ENCODE measurements at regions not wholly inside any gene's neighbourhood (a gene's known extent, or its start where the extent isn't known, plus 50 kb on each side); places are given as distances from the start of the nearest gene placed in this dataset.

- no peak overlapping the region for H3K4me3 ChIP-seq (ENCODE audit: low read depth, low read length)
- DNase-seq (ENCODE audit: low read depth): no peak
- no peak for TF ChIP-seq CTCF (IDR thresholded peaks at IDR 0.05; ENCODE audit: insufficient read depth, low read depth, low read length)
These were observed 150.0 kb upstream of the CD180 start for GRCh38 chr5:67346611-67347010.

GRCh38 chr5:67344870-67345269 lies 148.3 kb upstream of the CD180 start:
- no peak overlapping the region for H3K4me3 ChIP-seq (ENCODE audit: low read depth, low read length)
- no peak for DNase-seq (ENCODE audit: low read depth)
- no peak for TF ChIP-seq CTCF (IDR thresholded peaks at IDR 0.05; ENCODE audit: insufficient read depth, low read depth, low read length)

GRCh38 chr5:67343835-67344234 lies 147.2 kb upstream of the CD180 start:
- no peak for DNase-seq (ENCODE audit: low read depth)
- H3K4me3 ChIP-seq (ENCODE audit: low read depth, low read length): no peak overlapping the region
- TF ChIP-seq CTCF (IDR thresholded peaks at IDR 0.05; ENCODE audit: insufficient read depth, low read depth, low read length): no peak

- no peak overlapping the region for H3K4me3 ChIP-seq (ENCODE audit: low read depth, low read length)
- no peak for DNase-seq (ENCODE audit: low read depth)
- TF ChIP-seq CTCF (IDR thresholded peaks at IDR 0.05; ENCODE audit: insufficient read depth, low read depth, low read length): no peak
These were observed 144.9 kb upstream of the CD180 start for GRCh38 chr5:67341478-67341877.

- no peak overlapping the region for H3K4me3 ChIP-seq (ENCODE audit: low read depth, low read length)
- DNase-seq (ENCODE audit: low read depth): no peak
- no peak for TF ChIP-seq CTCF (IDR thresholded peaks at IDR 0.05; ENCODE audit: insufficient read depth, low read depth, low read length)
These were observed 142.7 kb upstream of the CD180 start for GRCh38 chr5:67339219-67339767.

GRCh38 chr5:67338421-67338820 lies 141.8 kb upstream of the CD180 start:
- peak; percentile 27 for DNase-seq (ENCODE audit: low read depth)
- H3K4me3 ChIP-seq (ENCODE audit: low read depth, low read length): no peak overlapping the region
- no peak for TF ChIP-seq CTCF (IDR thresholded peaks at IDR 0.05; ENCODE audit: insufficient read depth, low read depth, low read length)

GRCh38 chr5:67337751-67338150 lies 141.2 kb upstream of the CD180 start:
- DNase-seq (ENCODE audit: low read depth): no peak

More at GRCh38 chr5:67337751-67338150, 141.2 kb upstream of the CD180 start:
- no peak for TF ChIP-seq CTCF (IDR thresholded peaks at IDR 0.05; ENCODE audit: insufficient read depth, low read depth, low read length)
- H3K4me3 ChIP-seq (ENCODE audit: low read depth, low read length): no peak overlapping the region
